ENCODE measurements at regions not wholly inside any gene's neighbourhood (a gene's known extent, or its start where the extent isn't known, plus 50 kb on each side); places are given as distances from the start of the nearest gene placed in this dataset.

- TF ChIP-seq, protein P1, sequence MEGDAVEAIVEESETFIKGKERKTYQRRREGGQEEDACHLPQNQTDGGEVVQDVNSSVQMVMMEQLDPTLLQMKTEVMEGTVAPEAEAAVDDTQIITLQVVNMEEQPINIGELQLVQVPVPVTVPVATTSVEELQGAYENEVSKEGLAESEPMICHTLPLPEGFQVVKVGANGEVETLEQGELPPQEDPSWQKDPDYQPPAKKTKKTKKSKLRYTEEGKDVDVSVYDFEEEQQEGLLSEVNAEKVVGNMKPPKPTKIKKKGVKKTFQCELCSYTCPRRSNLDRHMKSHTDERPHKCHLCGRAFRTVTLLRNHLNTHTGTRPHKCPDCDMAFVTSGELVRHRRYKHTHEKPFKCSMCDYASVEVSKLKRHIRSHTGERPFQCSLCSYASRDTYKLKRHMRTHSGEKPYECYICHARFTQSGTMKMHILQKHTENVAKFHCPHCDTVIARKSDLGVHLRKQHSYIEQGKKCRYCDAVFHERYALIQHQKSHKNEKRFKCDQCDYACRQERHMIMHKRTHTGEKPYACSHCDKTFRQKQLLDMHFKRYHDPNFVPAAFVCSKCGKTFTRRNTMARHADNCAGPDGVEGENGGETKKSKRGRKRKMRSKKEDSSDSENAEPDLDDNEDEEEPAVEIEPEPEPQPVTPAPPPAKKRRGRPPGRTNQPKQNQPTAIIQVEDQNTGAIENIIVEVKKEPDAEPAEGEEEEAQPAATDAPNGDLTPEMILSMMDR (IDR thresholded peaks at IDR 0.05; ENCODE audit: low read depth, low read length) = no peak
- in situ Hi-C loops (cut with HindIII; ENCODE audit: low sequenced_read_pairs) = no loop called here
- no peak for DNase-seq (ENCODE audit: low read depth, low spot score)
- no peak overlapping the region for H3K4me3 ChIP-seq (ENCODE audit: low read depth, low read length)
Measured at GRCh38 chr20:11469795-11470435, 447.8 kb upstream of the BTBD3 start.

DNA sequence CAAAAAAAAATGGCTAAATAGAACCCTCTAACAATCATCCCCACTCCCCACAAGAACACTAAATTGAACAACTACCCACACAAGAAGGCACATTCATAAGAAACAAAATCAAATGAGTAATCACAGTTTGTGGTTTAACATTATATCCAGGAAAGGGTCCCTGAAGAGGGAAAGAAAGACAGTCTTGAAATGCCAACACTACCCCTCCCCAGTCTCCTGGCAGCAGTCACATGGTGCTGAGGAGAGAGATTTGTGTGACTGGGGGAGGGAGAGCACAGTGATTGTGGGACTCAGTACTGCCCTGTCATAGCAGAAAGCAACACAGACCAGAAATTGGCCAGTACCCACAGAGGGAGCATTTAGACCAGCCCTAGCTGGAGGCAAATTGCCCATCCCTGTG lies 443.7 kb upstream of the BTBD3 start:
- in situ Hi-C loops (cut with HindIII; ENCODE audit: low sequenced_read_pairs) = no loop called here
- TF ChIP-seq, protein P1 (IDR thresholded peaks at IDR 0.05; ENCODE audit: low read depth, low read length) = no peak
- no peak for DNase-seq (ENCODE audit: low read depth, low spot score)
- H3K4me3 ChIP-seq (ENCODE audit: low read depth, low read length) = no peak overlapping the region

DNA sequence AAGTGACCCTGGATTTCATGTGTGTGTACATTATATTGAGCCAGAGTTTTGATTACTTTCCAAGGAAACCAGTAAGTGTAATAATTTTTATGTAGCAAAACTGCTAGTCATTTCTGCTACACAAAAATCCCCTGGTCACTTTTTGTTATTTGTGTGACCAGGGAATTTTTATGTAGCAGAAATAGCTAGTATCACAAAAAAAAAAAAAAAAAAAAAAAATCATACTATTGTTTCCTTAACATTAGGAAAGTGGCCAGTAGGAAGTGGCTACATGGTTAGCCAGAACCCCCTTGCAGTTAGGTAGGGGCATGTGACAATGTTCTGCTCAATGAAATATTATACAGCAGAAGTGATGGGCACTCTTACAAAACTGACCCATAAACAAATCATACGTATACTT lies 434.0 kb upstream of the BTBD3 start:
- in situ Hi-C loops (cut with HindIII; ENCODE audit: low sequenced_read_pairs) = no loop called here
- H3K4me3 ChIP-seq (ENCODE audit: low read depth, low read length) = no peak overlapping the region
- DNase-seq (ENCODE audit: low read depth, low spot score) = no peak
- TF ChIP-seq, protein P1 (IDR thresholded peaks at IDR 0.05; ENCODE audit: low read depth, low read length) = no peak

DNA sequence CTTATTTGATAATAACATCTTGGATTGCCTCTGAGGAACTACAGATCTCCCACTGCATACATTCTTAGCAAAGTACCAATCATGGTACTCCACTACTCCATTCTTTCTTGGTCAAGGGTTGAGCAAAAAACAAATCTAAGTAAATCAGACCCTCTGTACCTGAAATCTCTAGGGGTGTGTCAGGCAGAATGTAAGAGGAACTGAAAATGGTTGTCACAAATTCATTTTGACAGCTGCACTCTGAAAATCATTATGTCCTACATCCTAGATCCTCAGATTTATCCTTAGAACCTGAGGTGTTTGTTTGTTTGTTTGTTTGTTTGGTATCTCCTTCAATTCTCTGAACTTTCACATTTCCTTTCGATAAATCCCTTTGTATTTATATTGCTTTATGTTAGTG lies 433.2 kb upstream of the BTBD3 start:
- in situ Hi-C loops (cut with HindIII; ENCODE audit: low sequenced_read_pairs) = no loop called here
- TF ChIP-seq, protein P1 (IDR thresholded peaks at IDR 0.05; ENCODE audit: low read depth, low read length) = no peak
- no peak for DNase-seq (ENCODE audit: low read depth, low spot score)
- H3K4me3 ChIP-seq (ENCODE audit: low read depth, low read length) = no peak overlapping the region

DNA sequence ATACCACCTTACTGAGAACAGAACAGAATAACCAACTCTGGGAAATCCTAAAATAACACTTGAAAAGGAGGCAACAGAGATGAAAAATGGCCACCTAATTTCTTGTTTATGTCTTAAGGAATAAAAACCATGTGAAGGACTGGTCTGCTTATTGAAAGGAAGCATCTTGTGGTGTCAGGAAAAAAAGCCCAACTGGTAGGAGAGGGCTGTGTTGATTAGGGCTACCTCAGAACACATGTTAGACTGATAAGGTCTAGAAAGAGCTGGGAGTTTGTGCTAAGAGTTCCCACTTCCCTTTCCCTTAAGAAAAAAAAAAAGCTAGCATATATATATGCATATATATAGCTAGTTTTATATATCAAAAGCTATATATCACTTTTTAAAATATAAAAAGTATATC lies 425.3 kb upstream of the BTBD3 start:
- H3K4me3 ChIP-seq (ENCODE audit: low read depth, low read length) = no peak overlapping the region
- in situ Hi-C loops (cut with HindIII; ENCODE audit: low sequenced_read_pairs) = no loop called here
- DNase-seq (ENCODE audit: low read depth, low spot score) = no peak

GRCh38 chr20:11492846-11493245 lies 424.8 kb upstream of the BTBD3 start:
- in situ Hi-C loops (cut with HindIII; ENCODE audit: low sequenced_read_pairs) = no loop called here
- H3K4me3 ChIP-seq (ENCODE audit: low read depth, low read length) = no peak overlapping the region
- TF ChIP-seq, protein P1 (IDR thresholded peaks at IDR 0.05; ENCODE audit: low read depth, low read length) = no peak
- DNase-seq (ENCODE audit: low read depth, low spot score) = no peak

More for the DNA sequence above, 425.3 kb upstream of the BTBD3 start:
- TF ChIP-seq, protein P1 (IDR thresholded peaks at IDR 0.05; ENCODE audit: low read depth, low read length) = no peak

All from astrocyte of the spinal cord (primary cell).